H1 (cell line): ENCODE measurements at regions not wholly inside any gene's neighbourhood (a gene's known extent, or its start where the extent isn't known, plus 50 kb on each side); places are given as distances from the start of the nearest gene placed in this dataset.

Source experiments
- CHD2 ChIP-seq: IDR thresholded peaks from 2 replicates; pipeline ENCODE4 v1.6.1; 2012; ENCODE audit warnings: low read length, improper control_type of control experiment
- E2F6 ChIP-seq: IDR thresholded peaks from 2 replicates; pipeline ENCODE4 v1.6.1; 2012; ENCODE audit warnings: inconsistent platforms
- EP300 ChIP-seq, 2 experiments: IDR thresholded peaks; 1 replicate in 1 of 2; 2 replicates in 1 of 2; pipeline ENCODE4 v1.6.1; 2011 to 2012; ENCODE audit warnings: low read depth in 2 of 2, low read length in 2 of 2, mild to moderate bottlenecking in 2 of 2, borderline replicate concordance in 1 of 2, inconsistent platforms in 1 of 2, moderate library complexity in 1 of 2
- POLR2A ChIP-seq, 2 experiments: IDR thresholded peaks; 1 replicate in 1 of 2; 2 replicates in 1 of 2; pipeline ENCODE4 v1.6.1; 2011; ENCODE audit warnings: low read depth in 2 of 2, low read length in 2 of 2, mild to moderate bottlenecking in 2 of 2; ENCODE audit errors: control extremely low read depth in 1 of 2
- POLR2AphosphoS5 ChIP-seq: IDR thresholded peaks from 2 replicates; pipeline ENCODE4 v1.6.1; 2011; ENCODE audit warnings: low read depth, low read length
- USF2 ChIP-seq: IDR thresholded peaks from 2 replicates; pipeline ENCODE4 v1.6.1; 2011; ENCODE audit warnings: low read length, improper control_type of control experiment

GRCh38 chr3:168991803-168992202, 671.7 kb downstream of the MECOM start:
- TF ChIP-seq CHD2 (no peak), POLR2A (IDR thresholded peaks at IDR 0.05; ENCODE audit: control extremely low read depth in 1 of 2, low read depth in 2 of 2, low read length in 2 of 2) (no peak), USF2 (no peak), E2F6 (no peak), POLR2AphosphoS5 (no peak), EP300 (IDR thresholded peaks at IDR 0.05; ENCODE audit: borderline replicate concordance in 1 of 2, low read depth in 2 of 2, low read length in 2 of 2) (no peak)
